ENCODE measurements at regions not wholly inside any gene's neighbourhood (a gene's known extent, or its start where the extent isn't known, plus 50 kb on each side); places are given as distances from the start of the nearest gene placed in this dataset.
A peak's percentile ranks its signal among the peaks of the same experiment; 100 is the strongest.
"Not testable (repeated sequence)": the region's sequence is repeated elsewhere in the genome, so short reads cannot be mapped to it uniquely, and the experiment has no call there.

DNA sequence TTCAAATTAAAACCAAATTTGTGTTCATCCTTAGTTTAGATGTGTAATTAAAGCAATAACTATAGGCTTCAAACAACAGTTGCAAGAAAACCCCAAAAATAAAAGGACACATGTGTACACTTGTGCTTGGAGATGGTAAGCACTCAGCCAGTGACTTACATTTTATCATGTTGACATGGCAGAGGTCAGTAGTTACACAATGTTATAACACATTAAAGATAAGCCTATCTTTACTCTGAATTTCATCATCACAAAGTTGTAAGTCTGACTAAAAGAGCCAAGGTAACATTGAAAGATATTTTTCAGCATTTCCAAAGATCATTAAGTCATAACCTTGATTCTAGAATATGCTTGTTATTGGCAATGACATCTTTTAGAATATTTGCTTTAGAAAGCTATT, 98.5 kb upstream of the PNPLA4 start:
- DNase-seq (ENCODE audit: low spot score): no peak

DNA sequence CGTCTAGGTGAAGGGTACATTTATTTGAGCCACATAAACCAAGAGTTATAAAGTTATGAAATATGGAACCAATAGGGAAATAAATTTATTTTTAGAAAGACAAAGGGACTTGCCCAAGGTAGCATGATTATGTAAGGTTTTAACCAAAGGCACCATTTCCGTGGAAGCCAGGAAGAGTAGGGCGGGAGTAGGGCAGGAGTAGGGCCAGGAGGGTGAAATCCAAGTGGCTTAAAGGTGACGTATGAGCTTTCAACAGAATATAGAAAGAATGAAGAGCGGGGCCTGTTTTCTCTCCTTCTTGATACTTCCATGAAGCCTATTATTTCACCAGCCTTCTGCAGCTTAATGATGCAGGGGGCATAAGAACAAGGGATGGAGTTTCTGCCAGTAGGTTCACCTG, 91.7 kb upstream of the PNPLA4 start:
- no peak for DNase-seq (ENCODE audit: low spot score)

DNA sequence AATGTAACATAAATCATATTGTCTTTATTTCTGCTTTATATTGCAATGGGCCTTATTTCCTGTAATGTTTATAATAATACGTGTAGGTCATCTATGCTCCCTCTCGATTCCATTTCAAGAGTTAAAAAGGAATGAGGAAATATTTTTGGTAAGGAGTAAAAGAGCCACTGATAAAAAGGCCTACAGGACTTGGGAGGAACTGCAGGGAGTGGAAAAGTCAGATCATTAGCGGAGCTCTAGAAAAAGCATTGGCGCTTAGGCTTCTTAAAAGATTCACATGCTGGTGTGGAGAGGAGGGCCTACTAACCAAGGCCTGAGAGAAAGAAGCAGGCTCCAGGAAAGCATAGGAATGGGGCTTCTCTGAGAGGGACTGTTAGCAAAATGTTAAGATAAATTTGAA, 82.9 kb upstream of the PNPLA4 start:
- peak; percentile 3 for DNase-seq (ENCODE audit: low spot score)

DNA sequence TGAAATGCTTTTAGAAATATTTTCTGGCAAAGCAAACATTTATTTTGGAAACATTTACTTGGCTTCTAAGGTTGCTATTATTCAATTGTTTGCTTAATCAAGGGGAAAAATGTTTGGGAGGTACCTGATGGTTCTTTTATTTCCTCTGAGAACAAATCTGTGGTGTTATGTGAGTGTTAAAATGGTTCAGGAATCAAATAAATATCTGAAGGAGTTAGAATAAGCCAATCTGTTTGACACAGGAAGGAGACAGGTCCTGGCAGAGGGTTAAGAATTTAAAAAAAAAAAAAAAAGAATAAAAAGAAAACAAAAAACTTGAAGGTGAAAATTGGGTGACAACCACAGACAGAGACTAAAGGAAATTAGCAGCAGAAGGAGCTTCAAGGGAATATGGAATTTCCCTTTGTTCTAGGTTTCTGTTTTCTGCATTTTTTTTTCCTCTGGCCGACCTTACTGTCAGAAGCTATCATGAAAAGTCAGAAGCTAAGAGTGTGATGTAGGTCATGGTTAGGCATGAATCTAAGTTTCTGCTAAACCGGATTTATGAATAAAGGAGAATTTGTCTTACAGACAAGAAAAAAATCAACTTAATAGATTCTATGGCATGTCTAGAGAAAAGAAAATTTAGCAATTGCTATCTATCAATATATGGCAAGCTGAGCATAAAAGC, 78.6 kb upstream of the PNPLA4 start:
- DNase-seq (ENCODE audit: low spot score): no peak

DNA sequence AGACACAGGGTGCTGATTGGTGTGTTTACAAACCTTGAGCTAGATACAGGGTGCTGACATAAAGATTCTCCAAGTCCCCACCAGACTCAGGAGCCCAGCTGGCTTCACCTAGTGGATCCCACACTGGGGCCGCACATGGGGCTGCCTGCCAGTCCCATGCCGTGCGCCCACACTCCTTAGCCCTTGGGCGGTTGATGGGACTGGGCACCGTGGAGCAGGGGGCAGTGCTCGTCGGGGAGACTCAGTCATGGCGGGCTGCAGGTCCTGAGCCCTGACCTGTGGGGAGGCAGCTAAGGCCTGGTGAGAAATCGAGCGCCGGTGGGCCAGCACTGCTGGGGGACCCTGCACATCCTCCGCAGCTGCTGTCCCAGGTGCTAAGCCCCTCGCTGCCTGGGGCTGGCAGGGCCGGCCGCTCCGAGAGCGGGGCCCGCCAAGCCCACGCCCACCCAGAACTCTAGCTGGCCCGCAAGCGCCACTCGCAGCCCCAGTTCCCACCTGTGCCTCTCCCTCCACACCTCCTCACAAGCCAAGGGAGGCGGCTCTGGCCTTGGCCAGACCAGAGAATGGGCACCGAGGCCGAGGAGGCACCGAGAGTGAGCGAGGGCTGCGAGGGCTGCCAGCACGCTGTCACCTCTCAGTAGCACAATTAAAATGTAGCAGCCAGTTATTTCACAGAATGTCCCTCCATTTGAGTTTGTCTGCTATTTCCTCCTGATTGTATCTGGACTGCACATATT, 76.1 kb upstream of the PNPLA4 start:
- no peak for DNase-seq (ENCODE audit: low spot score)

DNA sequence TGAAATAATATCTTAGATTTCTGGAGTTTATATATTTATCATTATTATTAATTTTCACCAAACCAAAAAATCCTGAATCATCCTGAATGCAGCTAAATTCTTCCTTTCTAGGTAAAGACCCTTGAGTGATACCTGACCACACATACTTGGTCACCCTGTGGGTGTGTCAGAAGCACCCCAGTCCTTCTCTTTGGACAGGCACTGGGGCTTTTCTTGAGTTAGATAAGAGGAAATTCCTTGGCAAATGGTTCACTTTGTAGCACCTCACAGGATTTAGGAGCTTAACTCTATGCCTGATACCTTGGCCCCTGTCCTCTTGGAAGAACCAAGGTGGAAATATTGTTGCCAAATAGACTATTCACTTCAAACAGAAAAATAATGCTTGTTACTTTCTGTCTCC, 69.6 kb upstream of the PNPLA4 start:
- DNase-seq (ENCODE audit: low spot score): no peak

DNA sequence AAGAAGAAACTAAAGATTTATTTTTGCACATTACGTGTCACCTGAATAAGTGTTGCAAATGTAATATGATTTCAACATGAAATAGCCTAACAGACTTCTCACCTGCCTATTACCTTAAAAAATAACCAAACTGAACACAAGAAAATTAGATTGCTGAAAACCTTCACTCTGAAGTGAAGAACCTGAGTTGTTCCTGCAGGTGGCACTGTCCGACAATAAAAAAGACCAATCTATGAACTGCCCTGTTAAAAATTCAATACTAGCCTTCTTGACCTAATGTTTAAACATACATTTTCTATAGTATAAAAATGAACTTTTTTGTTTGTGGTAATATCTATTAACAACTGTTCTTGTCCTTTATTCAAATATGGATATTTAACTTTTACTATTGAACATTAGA, 69.2 kb upstream of the PNPLA4 start:
- DNase-seq (ENCODE audit: low spot score): peak; percentile 8

DNA sequence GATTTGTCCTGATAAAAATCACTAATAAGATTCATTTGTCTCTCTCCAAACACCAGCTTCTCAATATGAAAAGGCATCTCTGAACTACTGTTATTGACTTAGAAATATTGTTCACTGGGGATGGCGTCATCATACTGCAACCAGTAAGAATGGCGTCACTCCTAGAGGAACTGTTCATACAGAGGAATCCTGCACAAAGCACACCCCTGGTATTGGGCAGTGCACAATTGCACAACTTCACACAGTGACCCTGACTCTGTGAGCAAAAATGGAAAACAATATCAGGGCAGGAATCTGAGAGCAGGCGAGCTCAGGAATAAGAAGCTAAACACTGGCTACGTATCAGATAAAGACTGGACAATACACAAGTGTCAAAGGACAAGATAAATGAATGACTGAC, 66.7 kb upstream of the PNPLA4 start:
- no peak for DNase-seq (ENCODE audit: low spot score)

DNA sequence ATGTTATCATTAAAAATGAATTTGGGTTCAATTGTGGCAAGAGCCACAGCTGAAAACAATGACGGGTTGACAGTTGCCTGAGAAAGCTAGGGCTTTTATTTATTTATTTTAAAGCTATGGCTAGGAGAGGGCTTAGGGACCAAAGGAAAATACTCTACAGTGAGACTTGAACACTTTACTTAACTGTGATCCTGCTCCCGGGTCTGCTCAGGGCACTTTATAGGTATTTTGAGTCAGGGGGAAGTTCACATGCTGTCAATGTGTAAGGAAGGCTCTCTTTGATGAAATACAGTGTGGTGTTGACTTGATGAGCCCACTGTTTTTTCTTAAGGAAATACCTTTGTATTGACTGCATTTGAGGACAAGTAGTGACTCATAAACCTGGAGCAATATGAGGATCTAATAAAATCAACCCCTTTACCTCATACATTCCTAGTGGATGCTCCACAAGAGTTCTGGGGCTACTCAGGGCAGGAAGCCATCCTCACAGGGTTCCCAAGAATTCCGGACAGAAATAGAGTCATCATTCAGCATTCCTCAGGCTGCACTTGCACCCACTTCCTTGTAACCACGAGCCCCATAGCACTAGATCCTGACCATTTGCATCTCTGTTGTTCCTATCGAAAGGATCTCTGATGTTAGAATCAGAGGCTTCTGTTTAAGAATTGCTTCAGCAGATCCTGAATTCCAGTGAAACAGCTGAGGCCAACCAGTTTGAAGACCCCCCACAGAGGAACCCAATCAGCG, 61.0 kb upstream of the PNPLA4 start:
- not testable (repeated sequence) for DNase-seq (ENCODE audit: low spot score)

DNA sequence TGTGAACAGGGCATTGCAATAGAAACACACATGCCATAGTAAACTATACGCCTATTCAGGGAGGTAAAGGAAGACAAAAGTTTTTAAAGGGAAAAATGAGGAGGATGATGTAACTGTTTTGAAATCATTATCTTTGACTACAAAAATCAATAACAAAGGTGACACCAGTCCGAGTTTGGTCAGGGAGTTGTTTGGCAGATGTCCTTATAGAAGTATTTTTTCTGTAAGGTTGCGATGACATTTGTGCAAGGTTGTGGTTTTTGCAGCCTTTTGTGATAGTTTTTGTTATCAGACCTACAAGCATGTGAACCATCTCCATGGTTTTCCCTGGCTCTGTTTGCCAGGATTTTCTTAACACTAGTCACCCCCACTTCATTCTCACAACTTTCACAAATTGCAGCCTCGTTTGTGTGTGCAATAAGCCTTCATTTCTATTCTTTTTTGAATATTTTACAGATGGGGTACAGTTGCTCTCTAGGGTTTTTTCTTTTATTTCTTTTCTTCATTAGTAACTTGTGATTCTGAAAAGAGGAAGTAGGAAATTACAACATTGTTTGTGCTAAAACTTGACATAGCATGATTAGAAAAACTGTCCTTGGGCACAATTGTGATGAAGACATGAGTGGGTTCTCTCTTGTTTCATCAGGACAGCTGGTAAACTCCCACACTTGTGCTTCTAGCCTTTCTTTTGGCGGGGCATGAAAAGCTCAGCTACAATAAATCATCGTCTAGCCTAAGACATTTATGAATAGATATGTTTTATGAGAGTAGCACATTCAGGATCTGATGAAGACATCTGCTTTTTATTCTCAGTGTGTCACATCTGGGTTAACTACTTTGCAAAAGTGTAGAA, 60.2 kb upstream of the PNPLA4 start:
- DNase-seq (ENCODE audit: low spot score): no peak

DNA sequence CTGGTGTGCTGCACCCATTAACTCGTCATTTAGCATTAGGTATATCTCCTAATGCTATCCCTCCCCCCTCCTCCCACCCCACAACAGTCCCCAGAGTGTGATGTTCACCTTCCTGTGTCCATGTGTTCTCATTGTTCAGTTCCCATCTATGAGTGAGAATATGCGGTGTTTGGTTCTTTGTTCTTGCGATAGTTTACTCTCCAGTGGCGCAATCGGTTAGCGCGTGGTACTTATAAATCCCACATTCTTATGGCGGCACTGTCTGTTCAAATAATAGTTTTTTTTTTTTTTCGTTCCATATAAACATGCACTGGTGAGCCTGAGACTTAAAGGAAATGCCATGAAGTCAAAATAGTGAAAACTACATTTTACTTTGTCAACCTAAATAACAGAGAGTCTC, 59.5 kb upstream of the PNPLA4 start:
- DNase-seq (ENCODE audit: low spot score): not testable (repeated sequence)

DNA sequence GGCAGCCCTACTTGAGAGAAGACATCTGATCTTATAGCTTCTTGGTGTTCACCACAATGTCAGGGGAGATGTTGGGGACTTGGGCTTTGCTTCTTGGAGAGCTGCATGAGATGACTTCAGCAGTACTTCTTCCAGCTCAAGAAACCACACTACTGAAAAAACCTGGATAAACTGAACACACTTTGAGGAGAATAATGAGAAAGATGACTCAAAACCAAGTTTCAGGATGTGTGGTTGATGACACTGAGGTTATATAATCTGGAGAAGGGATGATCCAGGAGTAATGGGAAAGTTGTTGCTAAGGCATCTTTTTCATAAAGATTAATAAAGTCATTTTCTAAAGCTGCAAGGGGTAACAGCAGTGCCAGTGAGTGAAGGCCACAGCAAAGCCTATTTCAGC, 58.4 kb upstream of the PNPLA4 start:
- DNase-seq (ENCODE audit: low spot score): no peak

DNA sequence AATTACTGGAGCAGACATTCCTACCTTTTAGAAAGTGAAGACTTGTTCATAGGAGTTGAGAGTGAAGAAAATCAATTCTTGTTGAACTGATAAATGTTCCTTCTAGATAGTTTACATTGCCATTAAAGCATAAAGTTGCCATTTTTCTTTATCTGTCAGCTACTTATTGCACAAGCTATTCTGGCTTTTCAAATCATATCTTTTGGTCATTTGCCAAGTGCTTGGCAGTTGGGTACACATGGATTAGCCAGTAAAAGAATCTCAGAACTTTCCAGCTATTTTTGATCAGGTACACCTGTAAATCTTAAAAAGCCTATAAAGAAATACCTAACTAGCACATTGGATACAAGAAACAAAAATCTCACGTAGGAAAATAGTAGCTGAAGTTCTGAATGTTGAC, 56.4 kb upstream of the PNPLA4 start:
- DNase-seq (ENCODE audit: low spot score): no peak

All from iPS-NIHi11 (cell line).